OCI-LY3 (cell line): ENCODE measurements at regions not wholly inside any gene's neighbourhood (a gene's known extent, or its start where the extent isn't known, plus 50 kb on each side); places are given as distances from the start of the nearest gene placed in this dataset.

ENCODE experiments used
- H2AFZ ChIP-seq: fragments of 200-600, 300-600 bp; shearing (Covaris generic); 2 replicates; pipeline ENCODE4 v1.6.0; 2014; ENCODE audit warnings: antibody characterized with exemption, low read depth, low read length
- H3K27ac ChIP-seq: fragments of 200-600, 300-600 bp; sonication (generic); 2 replicates; pipeline ENCODE4 v1.5.1; 2014; ENCODE audit warnings: mild to moderate bottlenecking, low read length, moderate library complexity, mixed read lengths
- H3K27me3 ChIP-seq: fragments of 200-600, 300-600 bp; sonication (generic); 2 replicates; pipeline ENCODE4 v1.6.1; 2014; ENCODE audit warnings: low read depth, low read length, mixed read lengths
- H3K36me3 ChIP-seq: fragments of 200-600, 300-600 bp; sonication (generic); replicated peaks from 2 replicates; pipeline ENCODE3; 2014; ENCODE audit warnings: low read depth, low read length, mixed read lengths
- H3K4me1 ChIP-seq: fragments of 300-600, 200-600 bp; sonication (generic); 2 replicates; pipeline ENCODE4 v1.6.1; 2014; ENCODE audit warnings: low read length, mixed read lengths
- H3K4me2 ChIP-seq: fragments of 200-600, 300-600 bp; sonication (generic); 2 replicates; pipeline ENCODE4 v1.6.1; 2014; ENCODE audit warnings: low read length, mixed read lengths
- H3K4me3 ChIP-seq: fragments of 300-600, 200-600 bp; sonication (generic); 2 replicates; pipeline ENCODE4 v1.5.1; 2014; ENCODE audit warnings: antibody characterized with exemption, mild to moderate bottlenecking, low read length, moderate library complexity
- H3K79me2 ChIP-seq: fragments of 300-600, 200-600 bp; shearing (Covaris generic); 2 replicates; pipeline ENCODE4 v1.6.1; 2014; ENCODE audit warnings: mild to moderate bottlenecking, low read length, mixed read lengths
- H3K9ac ChIP-seq: fragments of 300-600, 200-600 bp; shearing (Covaris generic); 2 replicates; pipeline ENCODE4 v1.6.0; 2014; ENCODE audit warnings: mild to moderate bottlenecking, low read length, moderate library complexity
- H3K9me3 ChIP-seq: fragments of 200-600, 300-600 bp; shearing (Covaris generic); 2 replicates; pipeline ENCODE4 v1.6.1; 2014; ENCODE audit warnings: low read length, mixed read lengths; ENCODE audit not compliant: insufficient read depth
- H4K20me1 ChIP-seq: fragments of 200-600, 300-600 bp; sonication (generic); 2 replicates; pipeline ENCODE4 v1.6.1; 2016; ENCODE audit warnings: low read length, mixed read lengths; ENCODE audit not compliant: insufficient read depth
- CTCF ChIP-seq: fragments of 200-600, 300-600 bp; sonication (generic); IDR thresholded peaks from 2 replicates; pipeline ENCODE4 v1.5.1; 2014; ENCODE audit warnings: antibody characterized with exemption, low read length, low read depth
- EZH2phosphoT487 ChIP-seq: fragments of 200-600 bp; shearing (Covaris generic); IDR thresholded peaks from 2 replicates; pipeline ENCODE4 v1.6.1; 2018; ENCODE audit warnings: antibody characterized with exemption, mixed run types, low read depth

- H3K9me3 ChIP-seq, result no peaks in the 10 kb centered on the region
- no peak overlapping the region for H3K27ac ChIP-seq
- H3K27me3 ChIP-seq, result no peaks in the 10 kb centered on the region
- no peaks in the 10 kb centered on the region for H3K4me1 ChIP-seq
- no peaks in the 10 kb centered on the region for H4K20me1 ChIP-seq
- H3K79me2 ChIP-seq, result no peaks in the 10 kb centered on the region
- H3K4me2 ChIP-seq, result no peak overlapping the region
- H3K4me3 ChIP-seq, result no peak overlapping the region
- no peak overlapping the region for H2AFZ ChIP-seq
- H3K36me3 ChIP-seq, result no peaks in the 10 kb centered on the region
- no peak overlapping the region for H3K9ac ChIP-seq
- TF ChIP-seq CTCF (no peak), EZH2phosphoT487 (no peak)
Observed at GRCh38 chr2:182577816-182578215, 138.2 kb upstream of the DNAJC10 start.

GRCh38 chr2:182581196-182581935 is 134.7 kb upstream of the DNAJC10 start:
- no peak for TF ChIP-seq EZH2phosphoT487
- TF ChIP-seq CTCF, result no peak
- Histone ChIP-seq H3K36me3 (no peaks in the 10 kb centered on the region), H3K9me3 (no peaks in the 10 kb centered on the region), H3K27me3 (no peaks in the 10 kb centered on the region), H3K27ac (no peak overlapping the region), H2AFZ (no peak overlapping the region), H4K20me1 (no peaks in the 10 kb centered on the region), H3K4me2 (no peak overlapping the region), H3K4me1 (no peaks in the 10 kb centered on the region), H3K9ac (no peak overlapping the region), H3K79me2 (no peaks in the 10 kb centered on the region), H3K4me3 (no peak overlapping the region)

- Histone ChIP-seq H3K27ac (no peak overlapping the region), H3K4me1 (no peaks in the 10 kb centered on the region), H3K4me2 (no peak overlapping the region), H3K79me2 (no peaks in the 10 kb centered on the region), H3K36me3 (no peaks in the 10 kb centered on the region), H2AFZ (no peak overlapping the region), H3K27me3 (no peaks in the 10 kb centered on the region), H3K4me3 (no peak overlapping the region), H3K9ac (no peak overlapping the region), H3K9me3 (no peaks in the 10 kb centered on the region), H4K20me1 (no peaks in the 10 kb centered on the region)
- TF ChIP-seq EZH2phosphoT487, result no peak
- TF ChIP-seq CTCF, result no peak
Observed at GRCh38 chr2:182584462-182584861, 131.6 kb upstream of the DNAJC10 start.

GRCh38 chr2:182585001-182585400 is 131.1 kb upstream of the DNAJC10 start:
- Histone ChIP-seq H4K20me1 (no peaks in the 10 kb centered on the region), H3K79me2 (no peaks in the 10 kb centered on the region), H2AFZ (no peak overlapping the region), H3K4me1 (no peaks in the 10 kb centered on the region), H3K27me3 (no peaks in the 10 kb centered on the region), H3K9me3 (no peaks in the 10 kb centered on the region), H3K4me2 (no peak overlapping the region), H3K27ac (no peak overlapping the region), H3K9ac (no peak overlapping the region), H3K36me3 (no peaks in the 10 kb centered on the region), H3K4me3 (no peak overlapping the region)
- TF ChIP-seq EZH2phosphoT487 (no peak), CTCF (no peak)
